K562 (cell line): ENCODE measurements at regions not wholly inside any gene's neighbourhood (a gene's known extent, or its start where the extent isn't known, plus 50 kb on each side); places are given as distances from the start of the nearest gene placed in this dataset.

Source experiments
- ATAC-seq: fragments of 200-7000 bp; cut with Tn5 transposase; 3 replicates; pipeline ENCODE4 v1.9.1; 2020; ENCODE audit warnings: moderate library complexity
- BruUV-seq: library from RNA; stranded (reverse); fragments of 400-500 nt; replicated peaks from 2 replicates; lab custom pipeline; 2021; lab: Mats Ljungman, UMichigan
- CTCF ChIA-PET: fragments of 300-600 bp; formaldehyde crosslinking; extraction: SDS; loops from one replicate; lab custom pipeline; 2021; ENCODE audit warnings: low intra/inter-chr PET ratio; lab: Yijun Ruan, JAX
- POLR2A ChIA-PET: fragments of 300-600, 350-650 bp; sonication (Branson Sonifier 250); formaldehyde crosslinking; extraction: SDS; loops from one replicate; lab custom pipeline; 2021; ENCODE audit warnings: antibody characterized with exemption, inconsistent platforms; lab: Yijun Ruan, JAX
- DNase-seq, 4 experiments: peaks; one replicate each; pipeline versions ENCODE4 v3.0.0 to v3.0.0-alpha.2; 2011 to 2018; ENCODE audit warnings: low spot score in 3 of 4, mixed read lengths in 3 of 4; ENCODE audit errors: extremely low read depth in 1 of 4
- FAIRE-seq: peaks from 2 replicates; lab custom pipeline; 2011; peaks lifted over from hg19 to GRCh38; lab: Jason Lieb, UNC
- H2AFZ ChIP-seq: 2 replicates; pipeline ENCODE4 v1.6.0; 2011; ENCODE audit warnings: low read depth, low read length, control low read depth, inconsistent platforms
- H3K27ac ChIP-seq: fragments of 200-600 bp; 3 replicates; pipeline ENCODE4 v1.8.0; 2011; ENCODE audit warnings: low read depth, mild to moderate bottlenecking, control low read depth, inconsistent platforms, low read length, moderate library complexity, mixed read lengths; ENCODE audit errors: extremely low read depth
- H3K27me3 ChIP-seq, 2 experiments: fragments of 300-600 bp in 1 of 2; 2 replicates in 1 of 2; 3 replicates in 1 of 2; pipeline versions ENCODE4 v1.6.0 to v1.8.0; 2011; ENCODE audit warnings: inconsistent platforms in 2 of 2, low read length in 2 of 2, mild to moderate bottlenecking in 1 of 2, mixed read lengths in 1 of 2, moderate library complexity in 1 of 2; ENCODE audit not compliant: control insufficient read depth in 2 of 2, insufficient read depth in 2 of 2
- H3K36me3 ChIP-seq: fragments of 300-600 bp; 3 replicates; pipeline ENCODE4 v1.8.0; 2011; ENCODE audit warnings: mild to moderate bottlenecking, low read length, inconsistent platforms; ENCODE audit not compliant: control insufficient read depth, insufficient read depth
- H3K4me1 ChIP-seq, 2 experiments: fragments of 200-600 bp in 1 of 2; replicated peaks in 1 of 2; 2 replicates in 1 of 2; 3 replicates in 1 of 2; pipeline versions ENCODE4 v1.5.1 to v1.8.0; 2011; ENCODE audit warnings: inconsistent platforms in 2 of 2, low read length in 2 of 2, mild to moderate bottlenecking in 1 of 2, mixed read lengths in 1 of 2, moderate library complexity in 1 of 2; ENCODE audit not compliant: control insufficient read depth in 2 of 2, insufficient read depth in 2 of 2
- H3K4me2 ChIP-seq: 2 replicates; pipeline ENCODE4 v1.6.1; 2011; ENCODE audit warnings: low read length, control low read depth, inconsistent platforms, mixed read lengths; ENCODE audit not compliant: insufficient read depth
- H3K4me3 ChIP-seq: fragments of 200-600 bp; sonication (generic), shearing (Covaris generic); 2 replicates; pipeline ENCODE4 v1.5.1; 2016; ENCODE audit warnings: control low read depth, inconsistent platforms
- H3K79me2 ChIP-seq: fragments of 200-600 bp; 3 replicates; pipeline ENCODE4 v1.8.0; 2011; ENCODE audit warnings: low read length, inconsistent platforms; ENCODE audit not compliant: control insufficient read depth, insufficient read depth
- H3K9ac ChIP-seq, 2 experiments: 2 replicates each; pipeline versions ENCODE4 v1.6.0 to v1.6.1; 2011; ENCODE audit warnings: low read depth in 2 of 2, low read length in 2 of 2, control low read depth in 1 of 2, inconsistent platforms in 1 of 2, mild to moderate bottlenecking in 1 of 2, mixed read lengths in 1 of 2; ENCODE audit not compliant: insufficient read depth in 1 of 2
- H3K9me1 ChIP-seq: one replicate; pipeline ENCODE4 v1.6.0; 2011; ENCODE audit warnings: inconsistent platforms, mild to moderate bottlenecking, low read length, moderate library complexity; ENCODE audit not compliant: control insufficient read depth, insufficient read depth
- H3K9me3 ChIP-seq: replicated peaks from 2 replicates; pipeline ENCODE4 v1.5.1; 2011; ENCODE audit warnings: low read depth, low read length, inconsistent platforms; ENCODE audit not compliant: control insufficient read depth, insufficient read depth
- H4K20me1 ChIP-seq: replicated peaks from 2 replicates; pipeline ENCODE4 v1.6.1; 2011; ENCODE audit warnings: low read length, inconsistent platforms, mixed read lengths; ENCODE audit not compliant: control insufficient read depth, insufficient read depth
- CBX3 ChIP-seq, 2 experiments: IDR thresholded peaks; 1 replicate in 1 of 2; 2 replicates in 1 of 2; pipeline ENCODE4 v1.6.1; 2012; ENCODE audit warnings: inconsistent platforms in 2 of 2, low read length in 2 of 2, borderline replicate concordance in 1 of 2, control low read depth in 1 of 2
- CEBPB ChIP-seq: fragments of 450-650 bp; IDR thresholded peaks from 2 replicates; pipeline ENCODE4 v1.6.1; 2016; ENCODE audit warnings: missing genetic modification characterization, missing compliant biosample characterization
- EZH2 ChIP-seq: IDR thresholded peaks from 2 replicates; pipeline ENCODE4 v1.6.1; 2012; ENCODE audit warnings: low read depth, mild to moderate bottlenecking, inconsistent platforms, low read length, borderline replicate concordance
- HDAC3 ChIP-seq: fragments of 450-650 bp; IDR thresholded peaks from 2 replicates; pipeline ENCODE4 v1.6.1; 2018; ENCODE audit warnings: borderline replicate concordance, mild to moderate bottlenecking, moderate library complexity; ENCODE audit not compliant: partially characterized antibody
- JUND ChIP-seq, 2 experiments: IDR thresholded peaks; 2 replicates in 1 of 2; 3 replicates in 1 of 2; pipeline ENCODE4 v1.6.1; 2011; ENCODE audit warnings: borderline replicate concordance in 2 of 2, low read depth in 2 of 2, low read length in 2 of 2, improper control_type of control experiment in 1 of 2, missing biosample characterization in 1 of 2, missing genetic modification characterization in 1 of 2, missing genetic modification reagents in 1 of 2
- PTTG1 ChIP-seq: fragments of 450-650 bp; IDR thresholded peaks from 2 replicates; pipeline ENCODE4 v1.6.1; 2016; ENCODE audit warnings: low read depth, mild to moderate bottlenecking, missing genetic modification characterization, missing compliant biosample characterization
- YBX1 ChIP-seq: fragments of 450-650 bp; IDR thresholded peaks from 2 replicates; pipeline ENCODE4 v1.7.1; 2016; ENCODE audit warnings: mild to moderate bottlenecking
- WGBS: fragments of 100-300 bp; shearing (Covaris generic); methylation state at CpG from one replicate; pipeline ENCODE4 v1.1.6; 2016; ENCODE audit warnings: low coverage, mixed read lengths; ENCODE audit not compliant: insufficient coverage; ENCODE audit errors: missing lambda C conversion rate; 5-methylcytosine and 5-hydroxymethylcytosine counted together
- in situ Hi-C: fragments of 300-500 bp; cut with MboI; formaldehyde crosslinking; loops from 4 replicates; pipeline ENCODE4 v1.15.0; 2018; ENCODE audit warnings: inconsistent platforms, mixed read lengths
- intact Hi-C: fragments of 100-400 bp; cut with micrococcal nuclease; formaldehyde crosslinking; loops from 2 replicates; pipeline ENCODE4 v1.14.2; 2022
- TF ChIP-seq, protein P1 (sequence below), 2 experiments: fragments of 250-450 bp in 1 of 2; fragments of 450-650 bp in 1 of 2; sonication (Bioruptor Pico) in 1 of 2; IDR thresholded peaks; 2 replicates each; pipeline versions ENCODE4 v1.6.1 to v1.8.0; 2016 to 2021; ENCODE audit warnings: mild to moderate bottlenecking in 2 of 2, moderate library complexity in 2 of 2, missing compliant biosample characterization in 1 of 2, missing genetic modification characterization in 1 of 2

GRCh38 chr1:168894397-168894903 is 165.4 kb upstream of the DPT start:
- H3K9me1 ChIP-seq = no peaks in the 10 kb centered on the region
- FAIRE-seq (no peak), DNase-seq (no peak), ATAC-seq (no peak)
- no peak overlapping the region for H3K4me2 ChIP-seq
- no peaks in the 10 kb centered on the region for H3K36me3 ChIP-seq
- ChIA-PET CTCF (no interaction called here), POLR2A (interaction anchor here (0.6 kb wide), 1 partner anchor 171 kb away, joined by 3 read pairs; no protein-coding TSS in a partner anchor)
- no peaks in the 10 kb centered on the region for H3K79me2 ChIP-seq
- no TSS peak for BruUV-seq
- no peak overlapping the region for H3K4me3 ChIP-seq
- intact Hi-C loops = no loop called here
- no peak overlapping the region for H3K9ac ChIP-seq
- no peak overlapping the region for H3K27ac ChIP-seq
- no peaks in the 10 kb centered on the region for H3K4me1 ChIP-seq
- no peaks in the 10 kb centered on the region for H3K27me3 ChIP-seq
- no peaks in the 10 kb centered on the region for H4K20me1 ChIP-seq
- WGBS = 0% methylated on average over 4 of the region's 4 CpGs
- in situ Hi-C loops = no loop called here
- no peak for TF ChIP-seq CBX3 (IDR thresholded peaks at IDR 0.05; ENCODE audit: borderline replicate concordance in 1 of 2, low read length in 2 of 2)
- TF ChIP-seq JUND (IDR thresholded peaks at IDR 0.05; ENCODE audit: borderline replicate concordance, low read depth, low read length) = no peak
- TF ChIP-seq JUND (tag; IDR thresholded peaks at IDR 0.05; ENCODE audit: borderline replicate concordance, low read depth, low read length) = no peak
- TF ChIP-seq PTTG1 (tag) = no peak
- TF ChIP-seq YBX1 = no peak
- TF ChIP-seq EZH2 = no peak
- TF ChIP-seq CEBPB = no peak
- TF ChIP-seq, protein P1, sequence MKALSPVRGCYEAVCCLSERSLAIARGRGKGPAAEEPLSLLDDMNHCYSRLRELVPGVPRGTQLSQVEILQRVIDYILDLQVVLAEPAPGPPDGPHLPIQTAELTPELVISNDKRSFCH (CRISPR knock-in tag; IDR thresholded peaks at IDR 0.05) = no peak
- TF ChIP-seq, protein P1 (tag; IDR thresholded peaks at IDR 0.05) = no peak
- TF ChIP-seq HDAC3 = no peak
- no peaks in the 10 kb centered on the region for H3K9me3 ChIP-seq
- H2AFZ ChIP-seq = no peak overlapping the region
